GM23248 (cell line): ENCODE measurements at regions not wholly inside any gene's neighbourhood (a gene's known extent, or its start where the extent isn't known, plus 50 kb on each side); places are given as distances from the start of the nearest gene placed in this dataset.

Experiments used
- EZH2 ChIP-seq: fragments of 200-600 bp; sonication (generic); IDR thresholded peaks from 2 replicates; pipeline ENCODE4 v1.6.1; 2018; ENCODE audit warnings: antibody characterized with exemption, mild to moderate bottlenecking; ENCODE audit not compliant: insufficient read depth, poor library complexity, severe bottlenecking
- EZH2phosphoT487 ChIP-seq: fragments of 200-600 bp; sonication (generic); IDR thresholded peaks from 2 replicates; pipeline ENCODE4 v1.6.1; 2018; ENCODE audit warnings: antibody characterized with exemption, moderate library complexity, mild to moderate bottlenecking, low read depth; ENCODE audit not compliant: insufficient read depth

- TF ChIP-seq EZH2 (no peak), EZH2phosphoT487 (no peak)
These were observed 385.8 kb upstream of the GRM3 start for GRCh38 chr7:86257894-86258293.
